Hematopoietic multipotent progenitor cell treated with erythropoietin and hydrocortisone succinate and interleukin-3 and kit ligand, for 15 days (in vitro differentiated cells): ENCODE measurements at regions not wholly inside any gene's neighbourhood (a gene's known extent, or its start where the extent isn't known, plus 50 kb on each side); places are given as distances from the start of the nearest gene placed in this dataset.

Source experiments
- DNase-seq: peaks from one replicate; pipeline ENCODE4 v3.0.0-alpha.2; 2015; ENCODE audit warnings: low spot score

DNA sequence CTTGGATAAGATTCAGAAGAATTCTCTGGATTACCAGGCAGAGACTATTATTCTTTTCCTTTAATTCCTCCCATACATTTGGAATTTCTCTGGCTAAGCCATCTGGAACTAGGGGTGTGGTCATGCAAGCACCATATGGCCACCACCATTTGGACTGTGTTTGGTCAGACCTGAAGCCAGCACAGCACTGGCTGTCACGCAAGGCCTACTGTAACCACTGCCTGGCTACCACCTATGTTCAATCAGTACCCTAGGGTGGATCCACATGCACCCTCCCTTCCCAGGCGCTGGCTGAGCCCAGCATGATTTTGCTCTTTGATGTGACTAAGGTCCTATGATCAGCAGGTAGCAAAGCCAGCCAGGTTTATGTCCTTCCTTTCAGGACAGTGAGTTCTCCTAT, 287.8 kb upstream of the GOLIM4 start:
- DNase-seq: no peak

- DNase-seq: no peak
These were observed 276.1 kb upstream of the GOLIM4 start for GRCh38 chr3:168371846-168372245.

DNA sequence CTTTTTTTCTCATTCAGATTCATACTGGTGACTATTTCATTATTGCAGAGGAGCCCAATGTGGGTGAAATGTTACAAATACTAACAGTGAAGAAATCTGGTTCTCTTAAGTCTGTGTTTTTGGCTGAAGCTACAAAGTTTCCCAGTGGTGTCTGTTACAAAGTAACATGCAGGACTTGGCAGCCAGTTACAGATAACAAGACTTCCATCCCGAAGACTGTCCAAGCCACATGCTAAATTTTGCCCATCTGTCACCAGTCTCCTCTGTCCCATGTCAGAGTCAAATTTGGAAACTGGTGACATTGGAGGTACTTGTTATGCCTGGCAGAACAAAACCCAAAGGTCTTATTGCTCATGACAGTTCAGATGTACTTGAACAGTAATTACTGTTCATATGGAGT, 269.2 kb upstream of the GOLIM4 start:
- no peak for DNase-seq

DNA sequence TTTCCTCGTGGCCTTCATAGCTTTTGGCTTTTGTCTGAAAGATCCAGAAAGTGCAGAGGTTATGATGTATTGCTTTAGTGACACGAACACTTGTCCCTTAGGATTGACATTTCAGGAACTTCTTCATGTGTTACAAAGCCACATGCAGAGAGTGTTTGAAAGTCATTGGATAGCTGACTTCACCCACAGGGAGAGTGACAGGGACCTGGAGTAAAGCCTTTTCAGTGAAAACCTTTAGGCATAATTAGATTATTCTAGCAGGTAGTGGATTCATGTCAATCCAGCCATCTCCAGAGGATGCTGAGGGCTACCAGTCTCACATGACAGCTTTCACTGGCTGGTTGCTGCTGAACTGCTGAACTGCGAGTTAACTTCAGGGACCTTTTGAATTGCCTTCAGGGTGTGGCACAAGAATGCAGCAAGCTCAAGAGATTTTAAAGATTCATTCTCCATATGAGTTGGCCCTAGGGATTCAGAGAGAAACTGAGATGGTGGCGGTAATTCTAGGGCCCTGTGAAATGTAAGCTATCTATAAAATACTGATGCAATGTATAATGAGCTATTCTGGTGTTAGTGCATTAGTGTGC, 267.0 kb upstream of the GOLIM4 start:
- no peak for DNase-seq

- DNase-seq: no peak
These were observed 266.4 kb upstream of the GOLIM4 start for GRCh38 chr3:168362156-168362555.

GRCh38 chr3:168360993-168361392, 265.3 kb upstream of the GOLIM4 start:
- no peak for DNase-seq

DNA sequence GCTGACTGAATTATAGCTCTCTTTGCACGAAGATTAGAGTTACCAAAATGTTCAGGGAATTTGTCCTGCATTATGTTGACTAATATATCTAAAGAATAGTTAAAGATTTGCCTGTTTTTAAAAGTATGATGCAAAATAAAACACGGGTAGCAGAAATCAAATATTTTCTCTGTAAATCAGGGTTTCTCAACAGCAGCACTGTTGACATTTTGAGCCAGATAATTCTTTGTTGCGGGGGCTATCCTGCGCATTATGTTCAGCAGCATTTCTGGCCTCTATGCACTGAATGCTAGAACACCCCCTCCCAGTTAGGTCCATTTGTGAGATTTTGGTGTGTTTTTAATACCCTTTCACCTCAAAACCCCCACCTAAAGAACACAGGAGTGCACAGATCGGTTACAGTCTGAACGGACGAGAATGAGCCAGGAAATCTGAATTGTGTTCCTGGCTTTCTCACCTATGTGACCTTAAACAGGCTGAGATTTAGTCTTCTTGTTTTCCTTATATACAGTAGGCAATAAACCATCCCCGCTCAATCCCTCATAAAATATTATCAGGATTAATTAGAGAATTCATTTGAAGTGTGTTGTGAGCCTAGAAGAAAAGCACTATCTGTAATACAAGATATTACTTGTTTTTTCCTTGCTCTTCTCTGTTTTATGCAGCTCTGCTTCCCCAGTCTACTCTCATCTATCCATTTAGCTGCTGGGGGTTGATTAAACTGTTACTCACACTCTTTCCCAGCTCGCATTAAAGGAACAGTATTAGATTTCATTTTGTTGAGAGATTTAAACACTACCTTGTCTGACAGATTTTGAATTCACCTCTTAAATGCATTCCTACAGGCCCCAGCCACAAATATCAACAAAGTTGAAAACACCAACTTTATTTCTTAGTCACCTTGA, 247.5 kb upstream of the GOLIM4 start:
- no peak for DNase-seq

DNA sequence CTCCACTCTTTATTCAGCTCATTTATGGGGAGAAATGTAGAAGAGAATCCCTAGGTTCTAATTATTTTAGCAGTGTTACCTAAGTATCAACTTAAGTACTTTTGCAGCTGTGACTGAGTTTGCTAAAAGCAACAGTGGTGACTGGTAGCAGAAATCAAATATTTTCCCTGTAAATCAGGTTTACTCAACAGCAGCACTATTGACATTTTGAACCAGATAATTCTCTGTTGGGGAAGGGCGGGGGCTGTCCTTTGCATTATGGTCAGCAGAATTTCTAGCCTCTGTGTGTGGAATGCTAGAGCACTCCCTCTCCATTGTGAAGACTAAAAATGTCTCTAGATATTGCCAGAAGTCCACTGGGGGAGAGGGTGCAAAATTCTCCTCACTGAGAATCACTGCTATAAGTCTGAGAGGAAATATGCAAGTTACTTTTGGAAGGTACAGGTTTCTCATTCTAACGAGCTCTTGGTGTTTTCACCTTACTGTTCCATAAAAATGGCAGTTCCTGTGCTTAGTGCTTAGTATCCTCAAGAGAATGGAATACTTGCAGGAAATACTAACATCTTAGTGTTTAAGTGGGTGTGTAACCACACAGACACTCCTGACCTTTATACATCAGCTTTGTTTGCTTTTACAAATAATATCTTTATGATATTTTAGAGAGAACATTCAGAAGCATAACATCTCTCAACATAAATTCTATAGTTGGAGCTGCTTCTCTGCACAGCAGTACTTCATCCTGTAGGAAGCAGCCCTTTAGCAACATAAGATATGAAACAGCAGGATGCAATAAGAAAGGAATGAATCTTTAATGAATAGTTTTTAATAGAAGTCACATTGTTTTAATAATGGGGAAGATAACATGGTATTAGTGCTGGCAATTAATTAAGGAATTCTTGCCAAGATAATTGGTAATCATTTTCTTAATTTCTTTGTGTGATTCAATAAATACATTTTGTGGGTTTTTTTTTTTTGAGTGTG, 246.5 kb upstream of the GOLIM4 start:
- DNase-seq: no peak

- no peak for DNase-seq
These were observed 245.6 kb upstream of the GOLIM4 start for GRCh38 chr3:168341192-168341815.

DNA sequence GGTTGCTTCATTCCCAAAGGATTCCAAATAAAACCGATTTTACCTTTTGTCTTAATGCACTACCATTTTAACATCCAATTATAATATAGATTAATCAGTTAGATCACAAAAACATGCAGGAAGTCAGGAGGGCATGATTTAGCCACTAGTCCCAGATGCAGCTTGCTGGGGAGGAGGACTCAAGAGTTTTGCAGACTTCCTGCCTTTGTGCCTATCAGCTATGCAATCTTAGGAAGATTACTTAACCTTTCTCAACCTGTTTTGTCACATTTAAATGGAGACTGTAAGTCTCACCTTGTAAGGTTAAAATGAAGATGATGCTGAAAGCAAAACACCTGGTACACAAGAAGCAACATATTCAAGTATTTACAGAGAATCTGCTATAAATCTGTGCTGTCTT, 242.4 kb upstream of the GOLIM4 start:
- DNase-seq: no peak

DNA sequence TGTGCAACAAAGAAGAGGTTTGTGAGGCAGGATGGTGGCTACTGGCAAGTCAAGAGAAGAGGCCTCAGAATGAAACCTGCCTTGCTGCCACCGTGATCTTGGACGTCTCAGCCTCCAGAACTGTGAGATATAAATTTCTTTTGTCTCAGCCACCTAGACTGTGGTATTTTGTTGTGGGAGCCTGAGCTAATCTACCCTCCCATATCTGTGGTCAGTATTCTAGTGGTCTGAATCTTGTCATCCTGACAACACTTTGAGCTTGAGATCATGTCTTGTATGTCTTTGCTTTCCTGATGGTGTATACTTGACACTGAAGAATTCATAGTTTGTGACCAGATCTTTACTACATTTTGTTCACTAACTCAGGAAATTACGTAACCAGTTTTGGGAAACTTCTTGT, 240.6 kb upstream of the GOLIM4 start:
- DNase-seq: no peak

- no peak for DNase-seq
These were observed 237.7 kb upstream of the GOLIM4 start for GRCh38 chr3:168333410-168333935.

- no peak for DNase-seq
These were observed 236.0 kb upstream of the GOLIM4 start for GRCh38 chr3:168331756-168332155.

GRCh38 chr3:168330983-168331382, 235.3 kb upstream of the GOLIM4 start:
- no peak for DNase-seq

DNA sequence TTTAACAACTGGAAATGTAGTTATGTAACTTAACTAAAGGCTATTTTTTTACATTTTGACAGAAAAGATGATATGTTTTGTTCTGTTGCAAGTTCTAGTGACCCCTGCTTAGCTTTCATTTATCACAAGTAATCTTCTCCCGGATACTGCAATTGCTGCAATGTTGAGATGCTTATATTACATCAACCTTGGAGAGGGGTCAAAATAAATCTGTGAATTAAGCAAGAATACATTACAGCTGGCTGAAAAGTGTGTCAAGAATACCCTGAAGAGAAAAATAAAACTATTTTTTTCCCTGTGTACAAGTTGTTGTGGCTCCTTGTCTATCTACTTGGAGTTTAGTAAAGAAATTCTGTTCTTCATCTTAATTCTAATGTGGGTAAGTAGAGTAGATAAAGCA, 232.1 kb upstream of the GOLIM4 start:
- DNase-seq: no peak

DNA sequence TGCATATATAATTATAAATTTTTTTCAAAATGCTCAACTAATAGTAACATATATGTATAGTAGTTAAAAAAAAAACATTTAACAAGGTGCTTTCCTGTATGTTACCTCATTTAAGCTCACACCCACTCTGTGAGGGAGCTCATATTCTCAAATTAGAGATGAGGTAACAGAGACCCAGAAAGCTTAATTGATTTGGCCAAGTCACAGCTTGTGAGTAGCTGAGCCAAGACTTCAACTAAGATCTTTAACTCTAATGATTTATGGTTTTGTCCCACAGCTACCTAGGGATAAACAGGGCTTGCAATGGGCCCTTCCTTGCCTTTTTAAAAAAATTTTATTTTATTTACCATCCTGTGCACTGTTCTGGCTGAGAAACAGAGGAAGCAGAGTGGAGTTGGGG, 230.0 kb upstream of the GOLIM4 start:
- DNase-seq: no peak

- DNase-seq: no peak
These were observed 227.2 kb upstream of the GOLIM4 start for GRCh38 chr3:168322941-168323340.

- no peak for DNase-seq
These were observed 218.4 kb upstream of the GOLIM4 start for GRCh38 chr3:168314166-168314565.

DNA sequence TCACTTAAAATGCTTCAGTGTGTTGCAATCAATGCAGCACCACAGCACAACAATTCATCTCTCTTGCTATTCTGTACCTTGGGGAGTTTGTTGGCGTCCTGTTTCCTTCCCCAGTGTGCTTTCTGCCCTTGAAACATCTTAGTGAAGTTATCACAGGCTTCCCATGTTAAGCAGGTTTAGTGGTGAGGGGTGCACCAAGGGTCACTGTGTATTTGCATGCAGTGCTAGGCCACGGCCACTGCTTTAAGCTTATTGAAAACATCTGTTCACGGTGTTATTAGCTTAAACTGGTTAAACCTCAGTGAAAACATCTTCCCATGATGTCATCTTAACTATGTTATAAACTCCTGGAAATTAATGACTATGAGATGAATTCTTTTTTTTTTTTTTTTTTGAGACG, 217.3 kb upstream of the GOLIM4 start:
- DNase-seq: no peak

GRCh38 chr3:168307893-168308292, 212.2 kb upstream of the GOLIM4 start:
- no peak for DNase-seq

DNA sequence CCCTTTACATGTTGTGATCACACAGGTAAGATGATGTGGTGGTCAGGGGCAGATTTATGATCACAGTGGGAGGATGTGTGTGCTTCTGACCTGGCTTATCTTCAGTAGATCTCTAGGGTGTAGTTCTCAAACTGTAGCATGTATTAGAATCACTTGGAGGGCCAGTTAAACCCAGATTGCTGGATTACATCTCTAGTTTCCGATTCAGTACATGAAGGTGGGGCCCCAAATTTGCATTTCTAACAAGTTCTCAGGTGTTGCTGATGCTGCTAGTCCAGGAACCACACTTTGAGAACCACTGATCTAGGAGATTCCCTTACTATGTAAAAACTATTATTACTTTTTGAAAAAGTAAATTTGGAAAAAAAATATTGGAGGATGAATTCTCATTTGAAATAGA, 199.3 kb upstream of the GOLIM4 start:
- no peak for DNase-seq

- no peak for DNase-seq
These were observed 196.6 kb upstream of the GOLIM4 start for GRCh38 chr3:168292296-168292695.
